Fibroblast of lung (primary cell): ENCODE measurements at regions not wholly inside any gene's neighbourhood (a gene's known extent, or its start where the extent isn't known, plus 50 kb on each side); places are given as distances from the start of the nearest gene placed in this dataset.

Experiments used
- DNase-seq, 2 donors: peaks; one replicate each; pipeline versions ENCODE4 v3.0.0 to v3.0.0-alpha.2; 2010; ENCODE audit warnings: low read depth in 2 of 2
- H2AFZ ChIP-seq: 2 replicates; pipeline ENCODE4 v1.5.1; 2012; ENCODE audit warnings: low read length, control low read depth, inconsistent platforms
- H3K27ac ChIP-seq: 2 replicates; pipeline ENCODE4 v1.5.1; 2011; ENCODE audit warnings: low read length, control low read depth; ENCODE audit not compliant: insufficient read depth
- H3K27me3 ChIP-seq: 2 replicates; pipeline ENCODE4 v1.5.1; 2011; ENCODE audit warnings: mild to moderate bottlenecking, low read length; ENCODE audit not compliant: control insufficient read depth, insufficient read depth
- H3K36me3 ChIP-seq: 2 replicates; pipeline ENCODE4 v1.5.1; 2011; ENCODE audit warnings: low read length; ENCODE audit not compliant: control insufficient read depth, insufficient read depth
- H3K4me1 ChIP-seq: 2 replicates; pipeline ENCODE4 v1.5.1; 2011; ENCODE audit warnings: low read length; ENCODE audit not compliant: control insufficient read depth, insufficient read depth; ENCODE audit errors: extremely low read depth
- H3K4me2 ChIP-seq: 2 replicates; pipeline ENCODE4 v1.5.1; 2011; ENCODE audit warnings: low read length, control low read depth; ENCODE audit not compliant: insufficient read depth; ENCODE audit errors: extremely low read depth
- H3K4me3 ChIP-seq, 4 experiments: fragments of 200-600 bp in 1 of 4; sonication (generic) in 1 of 4; replicated peaks in 1 of 4; 2 replicates each; pipeline ENCODE4 v1.5.1; 2011 to 2016; ENCODE audit warnings: low read length in 4 of 4, low read depth in 3 of 4, mild to moderate bottlenecking in 3 of 4, control low read depth in 2 of 4, inconsistent platforms in 1 of 4, mixed read lengths in 1 of 4; ENCODE audit not compliant: insufficient read depth in 1 of 4; ENCODE audit errors: control extremely low read depth in 1 of 4
- H3K79me2 ChIP-seq: 2 replicates; pipeline ENCODE4 v1.5.1; 2012; ENCODE audit warnings: mild to moderate bottlenecking, low read length, inconsistent platforms; ENCODE audit not compliant: control insufficient read depth, insufficient read depth
- H3K9ac ChIP-seq: 2 replicates; pipeline ENCODE4 v1.5.1; 2011; ENCODE audit warnings: mild to moderate bottlenecking, low read length, control low read depth; ENCODE audit not compliant: insufficient read depth
- H3K9me3 ChIP-seq: 2 replicates; pipeline ENCODE4 v1.5.1; 2012; ENCODE audit warnings: low read depth, low read length; ENCODE audit not compliant: control insufficient read depth, insufficient read depth
- H4K20me1 ChIP-seq: 2 replicates; pipeline ENCODE4 v1.5.1; 2011; ENCODE audit warnings: low read length; ENCODE audit not compliant: control insufficient read depth, insufficient read depth; ENCODE audit errors: extremely low read depth
- EZH2 ChIP-seq: IDR thresholded peaks from 2 replicates; pipeline ENCODE4 v1.5.1; 2012; ENCODE audit warnings: low read length, control low read depth, mild to moderate bottlenecking; ENCODE audit errors: missing control alignments
- TF ChIP-seq, protein P1 (sequence below), 2 donors: IDR thresholded peaks in 1 of 2; conservative IDR thresholded peaks in 1 of 2; 1 replicate in 1 of 2; 2 replicates in 1 of 2; pipeline ENCODE4 v1.5.1; 2011 to 2012; ENCODE audit warnings: low read length in 2 of 2, control low read depth in 1 of 2, inconsistent platforms in 1 of 2, low read depth in 1 of 2, mild to moderate bottlenecking in 1 of 2

DNA sequence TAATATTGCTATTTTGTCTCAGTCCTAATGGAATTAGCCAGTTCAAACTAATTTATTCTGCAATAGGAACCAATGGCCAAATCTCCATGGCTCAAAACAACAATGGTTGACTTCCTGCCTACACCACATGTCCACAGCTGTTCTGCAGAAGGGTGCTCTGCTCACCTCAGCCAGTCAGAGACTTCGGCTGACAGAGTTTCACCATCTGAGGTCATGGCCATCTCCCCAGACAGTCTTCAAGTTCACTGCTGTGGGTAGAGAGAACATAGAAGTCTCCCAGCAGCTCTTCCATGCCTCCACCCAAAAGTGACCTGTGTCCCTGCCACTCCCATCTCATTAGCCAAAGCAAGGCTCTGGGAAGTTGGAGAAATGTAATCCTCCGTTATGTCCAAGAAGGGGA, 65.1 kb upstream of the FOXC1 start:
- no peak overlapping the region for H3K9ac ChIP-seq
- no peaks in the 10 kb centered on the region for H4K20me1 ChIP-seq
- no peaks in the 10 kb centered on the region for H3K79me2 ChIP-seq
- no peak overlapping the region for H3K4me3 ChIP-seq
- no peaks in the 10 kb centered on the region for H3K4me1 ChIP-seq
- H3K27ac ChIP-seq, result no peak overlapping the region
- DNase-seq, result no peak
- no peak for TF ChIP-seq EZH2
- TF ChIP-seq, protein P1, sequence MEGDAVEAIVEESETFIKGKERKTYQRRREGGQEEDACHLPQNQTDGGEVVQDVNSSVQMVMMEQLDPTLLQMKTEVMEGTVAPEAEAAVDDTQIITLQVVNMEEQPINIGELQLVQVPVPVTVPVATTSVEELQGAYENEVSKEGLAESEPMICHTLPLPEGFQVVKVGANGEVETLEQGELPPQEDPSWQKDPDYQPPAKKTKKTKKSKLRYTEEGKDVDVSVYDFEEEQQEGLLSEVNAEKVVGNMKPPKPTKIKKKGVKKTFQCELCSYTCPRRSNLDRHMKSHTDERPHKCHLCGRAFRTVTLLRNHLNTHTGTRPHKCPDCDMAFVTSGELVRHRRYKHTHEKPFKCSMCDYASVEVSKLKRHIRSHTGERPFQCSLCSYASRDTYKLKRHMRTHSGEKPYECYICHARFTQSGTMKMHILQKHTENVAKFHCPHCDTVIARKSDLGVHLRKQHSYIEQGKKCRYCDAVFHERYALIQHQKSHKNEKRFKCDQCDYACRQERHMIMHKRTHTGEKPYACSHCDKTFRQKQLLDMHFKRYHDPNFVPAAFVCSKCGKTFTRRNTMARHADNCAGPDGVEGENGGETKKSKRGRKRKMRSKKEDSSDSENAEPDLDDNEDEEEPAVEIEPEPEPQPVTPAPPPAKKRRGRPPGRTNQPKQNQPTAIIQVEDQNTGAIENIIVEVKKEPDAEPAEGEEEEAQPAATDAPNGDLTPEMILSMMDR (conservative IDR thresholded peaks at IDR 0.05 in 1 of 2, IDR thresholded peaks at IDR 0.05 in 1 of 2; ENCODE audit: low read depth in 1 of 2, low read length in 2 of 2), result no peak
- no peak overlapping the region for H2AFZ ChIP-seq
- no peaks in the 10 kb centered on the region for H3K9me3 ChIP-seq
- H3K36me3 ChIP-seq, result no peaks in the 10 kb centered on the region
- H3K4me2 ChIP-seq, result no peak overlapping the region
- no peaks in the 10 kb centered on the region for H3K27me3 ChIP-seq

DNA sequence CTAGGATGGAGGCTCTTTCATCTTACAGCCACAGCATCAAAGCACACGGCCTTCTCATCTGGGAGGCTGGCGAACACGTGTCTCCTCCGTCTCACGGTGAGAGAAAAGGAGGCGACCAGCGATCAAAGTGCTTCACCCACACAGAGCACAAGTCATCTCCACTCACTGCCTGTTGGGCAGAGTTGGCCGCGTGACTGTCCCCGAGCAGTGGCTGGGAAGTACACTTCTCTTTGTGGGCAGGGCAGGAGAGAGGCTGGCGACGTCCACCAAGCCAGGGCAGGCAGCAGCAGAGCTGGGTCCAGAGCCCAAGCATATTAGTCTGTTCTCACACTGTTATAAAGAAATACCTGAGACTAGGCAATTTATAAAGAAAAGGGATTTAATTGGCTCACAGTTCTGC, 64.1 kb upstream of the FOXC1 start:
- H3K27ac ChIP-seq, result no peak overlapping the region
- H3K9me3 ChIP-seq, result no peaks in the 10 kb centered on the region
- no peak overlapping the region for H3K4me2 ChIP-seq
- DNase-seq, result no peak
- H2AFZ ChIP-seq, result no peak overlapping the region
- TF ChIP-seq, protein P1 (conservative IDR thresholded peaks at IDR 0.05 in 1 of 2, IDR thresholded peaks at IDR 0.05 in 1 of 2; ENCODE audit: low read depth in 1 of 2, low read length in 2 of 2), result no peak
- no peak for TF ChIP-seq EZH2
- H3K4me3 ChIP-seq, result no peak overlapping the region
- no peaks in the 10 kb centered on the region for H3K27me3 ChIP-seq
- H3K4me1 ChIP-seq, result no peaks in the 10 kb centered on the region
- H3K79me2 ChIP-seq, result no peaks in the 10 kb centered on the region
- no peak overlapping the region for H3K9ac ChIP-seq
- no peaks in the 10 kb centered on the region for H3K36me3 ChIP-seq
- H4K20me1 ChIP-seq, result no peaks in the 10 kb centered on the region

DNA sequence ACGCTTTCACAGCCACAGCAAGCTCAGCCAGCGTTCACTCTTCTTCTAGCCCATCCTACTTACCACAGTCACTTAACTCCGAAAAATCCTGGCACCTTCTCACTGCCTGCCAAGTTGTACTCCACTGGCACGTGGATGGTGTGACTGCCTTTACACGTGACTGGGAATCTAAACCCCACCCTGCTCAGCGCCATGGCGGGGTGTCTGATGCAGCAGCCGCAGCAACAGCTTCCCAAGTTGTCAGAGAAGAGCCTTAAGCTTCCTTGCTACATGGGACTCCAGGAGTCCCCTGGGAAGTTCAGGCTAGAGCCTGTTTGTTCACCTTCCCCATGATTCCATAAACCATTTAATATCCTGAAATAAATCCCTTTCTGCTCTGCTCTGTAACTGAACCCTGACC, 61.9 kb upstream of the FOXC1 start:
- Histone ChIP-seq H3K4me2 (no peak overlapping the region), H3K4me3 (no peak overlapping the region), H3K36me3 (no peaks in the 10 kb centered on the region), H2AFZ (no peak overlapping the region), H3K27ac (no peak overlapping the region), H4K20me1 (no peaks in the 10 kb centered on the region), H3K9me3 (no peaks in the 10 kb centered on the region), H3K9ac (no peak overlapping the region), H3K4me1 (no peaks in the 10 kb centered on the region), H3K27me3 (no peaks in the 10 kb centered on the region), H3K79me2 (no peaks in the 10 kb centered on the region)
- no peak for TF ChIP-seq EZH2
- TF ChIP-seq, protein P1 (conservative IDR thresholded peaks at IDR 0.05 in 1 of 2, IDR thresholded peaks at IDR 0.05 in 1 of 2; ENCODE audit: low read depth in 1 of 2, low read length in 2 of 2), result no peak
- no peak for DNase-seq
